OCI-LY7 (cell line): ENCODE measurements at regions not wholly inside any gene's neighbourhood (a gene's known extent, or its start where the extent isn't known, plus 50 kb on each side); places are given as distances from the start of the nearest gene placed in this dataset.

Source experiments
- BruUV-seq: library from RNA; stranded (reverse); fragments of 400-500 nt; replicated peaks from 2 replicates; lab custom pipeline; 2021; lab: Mats Ljungman, UMichigan
- CTCF ChIA-PET: fragments of 300-600 bp; sonication (Branson Sonifier 250); formaldehyde crosslinking; loops from one replicate; lab custom pipeline; 2022; ENCODE audit warnings: antibody characterized with exemption; ENCODE audit not compliant: unreplicated experiment; lab: Charles Lee
- POLR2A ChIA-PET: fragments of 300-600 bp; sonication (Branson Sonifier 250); formaldehyde crosslinking; loops from one replicate; lab custom pipeline; 2022; ENCODE audit warnings: antibody characterized with exemption; lab: Charles Lee
- DNase-seq: peaks from one replicate; pipeline ENCODE4 v3.0.0-alpha.2; 2015; ENCODE audit warnings: low spot score
- H2AFZ ChIP-seq: fragments of 200-600 bp; sonication (generic), shearing (Covaris generic); 2 replicates; pipeline ENCODE4 v1.6.1; 2014; ENCODE audit warnings: mild to moderate bottlenecking, antibody characterized with exemption, low read length, moderate library complexity
- H3K27ac ChIP-seq: fragments of 200-600 bp; sonication (generic); 2 replicates; pipeline ENCODE4 v1.5.1; 2014; ENCODE audit warnings: mixed run types, low read depth, mild to moderate bottlenecking, moderate library complexity, low read length, inconsistent platforms; ENCODE audit not compliant: poor library complexity, severe bottlenecking
- H3K36me3 ChIP-seq: fragments of 200-600 bp; sonication (generic); 2 replicates; pipeline ENCODE4 v1.6.1; 2014; ENCODE audit warnings: mild to moderate bottlenecking, antibody characterized with exemption, low read length, moderate library complexity, mixed read lengths; ENCODE audit not compliant: insufficient read depth
- H3K4me1 ChIP-seq: fragments of 200-600 bp; sonication (generic); 2 replicates; pipeline ENCODE4 v1.5.1; 2014; ENCODE audit warnings: mild to moderate bottlenecking, low read length; ENCODE audit not compliant: insufficient read depth, poor library complexity, severe bottlenecking
- H3K4me2 ChIP-seq: fragments of 200-600 bp; sonication (generic); 2 replicates; pipeline ENCODE4 v1.6.1; 2014; ENCODE audit warnings: mild to moderate bottlenecking, low read length
- H3K4me3 ChIP-seq: fragments of 200-600 bp; sonication (generic); 2 replicates; pipeline ENCODE4 v1.5.1; 2014; ENCODE audit warnings: mild to moderate bottlenecking, low read depth, low read length; ENCODE audit not compliant: poor library complexity, severe bottlenecking
- H3K79me2 ChIP-seq: fragments of 200-600 bp; sonication (generic); 2 replicates; pipeline ENCODE4 v1.6.1; 2016; ENCODE audit warnings: low read depth, mild to moderate bottlenecking, low read length, moderate library complexity, mixed read lengths; ENCODE audit not compliant: insufficient read depth
- H3K9me2 ChIP-seq: fragments of 200-600 bp; sonication (generic); 2 replicates; pipeline ENCODE4 v1.6.1; 2016; ENCODE audit warnings: mild to moderate bottlenecking, low read length, mixed read lengths; ENCODE audit not compliant: insufficient read depth
- H3K9me3 ChIP-seq: fragments of 200-600 bp; sonication (generic); 2 replicates; pipeline ENCODE4 v1.6.1; 2014; ENCODE audit warnings: mild to moderate bottlenecking, mixed run types, low read length, mixed read lengths
- H4K20me1 ChIP-seq: fragments of 200-600 bp; sonication (generic); 2 replicates; pipeline ENCODE4 v1.6.1; 2014; ENCODE audit warnings: mild to moderate bottlenecking, antibody characterized with exemption, low read length, moderate library complexity, mixed read lengths; ENCODE audit not compliant: insufficient read depth
- EZH2phosphoT487 ChIP-seq: fragments of 200-600 bp; sonication (generic); IDR thresholded peaks from 2 replicates; pipeline ENCODE4 v1.6.1; 2018; ENCODE audit warnings: low read depth, borderline replicate concordance, mild to moderate bottlenecking, mixed run types, antibody characterized with exemption, low read length, moderate library complexity, mixed read lengths
- intact Hi-C: fragments of 100-400 bp; cut with micrococcal nuclease; formaldehyde crosslinking; loops from one replicate; pipeline ENCODE4 v1.10.0; 2022; ENCODE audit not compliant: unreplicated experiment
- TF ChIP-seq, protein P1 (sequence below): fragments of 200-600 bp; sonication (generic); conservative IDR thresholded peaks from 2 replicates; pipeline ENCODE4 v1.5.1; 2014; ENCODE audit warnings: mild to moderate bottlenecking, antibody characterized with exemption, low read length, moderate library complexity, mixed read lengths

DNA sequence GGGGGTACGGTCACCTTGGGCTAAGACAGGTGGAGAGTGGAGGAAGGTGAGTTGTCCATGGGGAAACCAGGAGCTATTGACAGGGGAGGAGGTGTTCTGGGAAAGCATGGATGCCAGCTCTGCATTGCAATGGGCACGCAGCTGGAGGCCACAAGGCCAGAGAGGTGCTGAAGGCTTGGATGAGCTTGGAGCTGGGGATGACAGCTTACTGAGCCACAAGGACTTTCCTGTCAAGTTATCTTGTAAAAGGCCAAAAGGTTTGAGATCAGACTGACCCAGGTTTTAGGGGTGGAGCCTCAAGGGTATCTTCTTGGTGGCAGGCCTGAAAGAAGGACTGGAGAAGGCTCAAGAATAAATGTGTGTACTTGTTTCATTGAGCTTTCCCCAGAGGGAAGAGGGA lies 115.2 kb downstream of the ASB7 start:
- Histone ChIP-seq H3K36me3 (no peaks in the 10 kb centered on the region), H3K79me2 (no peaks in the 10 kb centered on the region), H3K9me3 (no peaks in the 10 kb centered on the region), H3K27ac (no peak overlapping the region), H3K4me1 (no peaks in the 10 kb centered on the region), H4K20me1 (no peaks in the 10 kb centered on the region), H3K9me2 (no peaks in the 10 kb centered on the region), H3K4me2 (no peak overlapping the region), H3K4me3 (no peak overlapping the region), H2AFZ (no peak overlapping the region)
- CTCF ChIA-PET, result no interaction called here
- no peak for DNase-seq
- BruUV-seq, result no TSS peak
- POLR2A ChIA-PET, result no interaction called here
- intact Hi-C loops, result no loop called here
- TF ChIP-seq, protein P1, sequence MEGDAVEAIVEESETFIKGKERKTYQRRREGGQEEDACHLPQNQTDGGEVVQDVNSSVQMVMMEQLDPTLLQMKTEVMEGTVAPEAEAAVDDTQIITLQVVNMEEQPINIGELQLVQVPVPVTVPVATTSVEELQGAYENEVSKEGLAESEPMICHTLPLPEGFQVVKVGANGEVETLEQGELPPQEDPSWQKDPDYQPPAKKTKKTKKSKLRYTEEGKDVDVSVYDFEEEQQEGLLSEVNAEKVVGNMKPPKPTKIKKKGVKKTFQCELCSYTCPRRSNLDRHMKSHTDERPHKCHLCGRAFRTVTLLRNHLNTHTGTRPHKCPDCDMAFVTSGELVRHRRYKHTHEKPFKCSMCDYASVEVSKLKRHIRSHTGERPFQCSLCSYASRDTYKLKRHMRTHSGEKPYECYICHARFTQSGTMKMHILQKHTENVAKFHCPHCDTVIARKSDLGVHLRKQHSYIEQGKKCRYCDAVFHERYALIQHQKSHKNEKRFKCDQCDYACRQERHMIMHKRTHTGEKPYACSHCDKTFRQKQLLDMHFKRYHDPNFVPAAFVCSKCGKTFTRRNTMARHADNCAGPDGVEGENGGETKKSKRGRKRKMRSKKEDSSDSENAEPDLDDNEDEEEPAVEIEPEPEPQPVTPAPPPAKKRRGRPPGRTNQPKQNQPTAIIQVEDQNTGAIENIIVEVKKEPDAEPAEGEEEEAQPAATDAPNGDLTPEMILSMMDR, result no peak
- TF ChIP-seq EZH2phosphoT487, result no peak

DNA sequence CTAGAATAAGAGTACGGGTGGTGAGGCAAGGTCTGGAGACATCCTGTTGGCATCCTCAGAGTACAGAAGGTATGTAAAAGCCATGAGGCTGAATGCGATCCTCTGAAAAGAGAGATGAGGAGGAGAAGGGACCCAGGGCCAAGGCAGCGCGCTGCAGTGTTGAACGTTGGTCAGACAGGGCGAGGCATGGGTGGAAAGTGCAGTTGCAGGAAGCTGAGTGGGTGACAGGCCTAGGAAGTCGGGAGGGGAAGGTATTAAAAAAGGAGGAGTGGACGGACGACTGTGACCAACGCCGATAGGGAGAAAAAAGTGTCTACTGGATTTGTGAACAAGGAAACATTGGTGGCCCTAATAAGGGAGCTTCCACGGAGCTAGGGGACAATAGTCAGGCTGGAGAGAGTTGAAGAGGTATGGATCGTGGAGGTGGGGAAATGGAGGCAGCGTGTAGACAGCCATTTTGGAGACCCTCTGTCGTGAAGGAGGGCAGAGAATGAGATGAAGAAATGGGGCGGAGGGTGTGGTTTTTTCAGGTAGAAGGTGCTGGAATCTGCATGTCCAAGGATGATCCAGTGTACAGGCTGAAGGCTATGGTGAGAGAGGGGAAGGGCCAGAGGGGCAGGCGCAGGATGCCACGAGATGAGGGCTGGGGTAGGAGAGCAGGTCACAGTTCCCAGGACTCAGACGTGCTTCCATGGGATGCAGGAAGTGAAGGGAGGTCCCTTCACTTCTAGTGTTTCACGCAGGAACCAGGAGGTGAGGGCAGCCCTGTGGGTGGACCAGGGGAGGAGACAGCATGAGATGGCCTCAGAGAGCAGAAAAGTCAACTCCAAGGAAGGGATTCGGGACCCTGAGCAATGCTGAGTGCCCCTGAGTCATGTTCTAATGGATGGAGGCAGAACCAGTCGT lies 115.9 kb downstream of the ASB7 start:
- H3K9me2 ChIP-seq, result no peaks in the 10 kb centered on the region
- BruUV-seq, result no TSS peak
- no peaks in the 10 kb centered on the region for H3K9me3 ChIP-seq
- H3K79me2 ChIP-seq, result no peaks in the 10 kb centered on the region
- no peak overlapping the region for H3K4me3 ChIP-seq
- no peak overlapping the region for H2AFZ ChIP-seq
- no peaks in the 10 kb centered on the region for H3K36me3 ChIP-seq
- ChIA-PET POLR2A (interaction anchor here (0.6 kb wide), 1 partner anchor 61 kb away, joined by 3 read pairs; no protein-coding TSS in a partner anchor), CTCF (no interaction called here)
- H3K4me1 ChIP-seq, result no peaks in the 10 kb centered on the region
- no peak for TF ChIP-seq EZH2phosphoT487
- TF ChIP-seq, protein P1, result no peak
- no peak overlapping the region for H3K27ac ChIP-seq
- H3K4me2 ChIP-seq, result no peak overlapping the region
- DNase-seq, result no peak
- H4K20me1 ChIP-seq, result no peaks in the 10 kb centered on the region
- intact Hi-C loops, result no loop called here

DNA sequence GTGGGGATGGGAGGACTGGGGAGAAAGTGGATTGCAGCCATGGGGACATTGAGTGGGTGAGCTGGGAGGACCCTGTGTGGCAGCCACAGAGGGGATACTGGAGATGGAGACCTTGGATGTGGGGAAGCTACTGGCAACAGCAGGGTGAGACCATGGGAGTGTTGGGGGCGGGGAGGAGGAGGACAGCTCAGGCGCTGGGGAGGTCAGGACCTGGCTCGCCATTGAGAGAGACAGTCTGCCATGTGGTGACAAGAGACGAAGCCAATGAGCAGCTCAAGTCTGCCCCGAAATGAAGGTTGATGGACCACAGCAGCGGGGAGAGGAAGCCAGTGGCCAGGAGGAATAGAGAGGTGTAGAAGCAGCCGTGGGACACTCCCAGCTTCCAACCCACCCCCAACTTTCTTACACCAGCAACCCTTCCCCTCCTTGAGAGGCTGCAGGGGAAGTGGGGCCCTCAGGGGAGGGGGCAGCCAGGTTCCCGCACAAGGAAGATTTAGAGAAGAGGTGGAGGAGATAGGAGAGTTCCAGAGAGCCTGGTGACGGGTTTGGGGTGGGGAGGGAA lies 118.1 kb downstream of the ASB7 start:
- intact Hi-C loops, result no loop called here
- H3K36me3 ChIP-seq, result no peaks in the 10 kb centered on the region
- no peaks in the 10 kb centered on the region for H3K79me2 ChIP-seq
- no peak overlapping the region for H3K4me2 ChIP-seq
- no TSS peak for BruUV-seq
- H2AFZ ChIP-seq, result no peak overlapping the region
- H3K4me3 ChIP-seq, result no peak overlapping the region
- H4K20me1 ChIP-seq, result no peaks in the 10 kb centered on the region
- DNase-seq, result no peak
- TF ChIP-seq, protein P1, result no peak
- no peak for TF ChIP-seq EZH2phosphoT487
- POLR2A ChIA-PET, result no interaction called here
- no peaks in the 10 kb centered on the region for H3K9me2 ChIP-seq
- H3K4me1 ChIP-seq, result no peaks in the 10 kb centered on the region
- H3K27ac ChIP-seq, result no peak overlapping the region
- H3K9me3 ChIP-seq, result no peaks in the 10 kb centered on the region
- CTCF ChIA-PET, result no interaction called here
